IPS DF 19.7 (cell line): ENCODE measurements at regions not wholly inside any gene's neighbourhood (a gene's known extent, or its start where the extent isn't known, plus 50 kb on each side); places are given as distances from the start of the nearest gene placed in this dataset.

ENCODE experiments used
- DNase-seq: peaks from one replicate; pipeline ENCODE4 v3.0.0-alpha.2; 2013; ENCODE audit warnings: low read depth, low spot score

DNA sequence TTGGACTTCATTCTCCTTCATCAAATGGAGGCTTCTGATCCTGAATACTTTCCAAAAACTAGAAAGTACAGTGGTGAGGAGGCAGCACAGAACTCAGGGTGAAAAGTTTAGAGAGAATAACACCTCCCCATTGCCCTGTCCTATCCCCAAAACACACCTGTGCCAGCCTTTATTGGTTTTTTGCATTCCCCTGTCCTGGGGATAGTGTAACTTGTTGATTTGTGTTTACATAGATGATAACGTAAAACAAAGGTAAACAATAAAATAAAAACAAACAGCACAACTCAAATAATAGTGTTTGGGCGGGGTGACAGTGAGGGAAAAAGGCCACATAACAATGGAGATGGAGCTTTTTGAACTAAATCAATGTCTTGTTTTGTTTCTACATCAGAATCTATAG lies 1917.7 kb downstream of the TP53TG3F start:
- no peak for DNase-seq

DNA sequence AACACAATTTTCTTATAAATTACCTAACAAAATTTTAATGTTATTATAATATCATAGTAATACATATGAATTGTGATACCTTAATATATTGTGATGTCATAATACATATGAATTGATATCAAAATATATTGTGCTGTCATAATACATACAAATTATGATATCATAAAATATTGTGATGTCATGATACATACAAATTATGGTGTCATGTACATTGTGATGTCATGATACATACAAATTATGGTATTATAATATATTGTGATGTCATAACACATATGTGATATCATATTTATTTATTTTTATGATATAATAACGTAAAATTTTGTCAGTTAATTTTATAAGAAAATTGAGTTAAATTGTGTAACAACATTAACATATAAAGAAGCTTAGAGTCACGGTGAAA lies 1927.2 kb downstream of the TP53TG3F start:
- DNase-seq: no peak

DNA sequence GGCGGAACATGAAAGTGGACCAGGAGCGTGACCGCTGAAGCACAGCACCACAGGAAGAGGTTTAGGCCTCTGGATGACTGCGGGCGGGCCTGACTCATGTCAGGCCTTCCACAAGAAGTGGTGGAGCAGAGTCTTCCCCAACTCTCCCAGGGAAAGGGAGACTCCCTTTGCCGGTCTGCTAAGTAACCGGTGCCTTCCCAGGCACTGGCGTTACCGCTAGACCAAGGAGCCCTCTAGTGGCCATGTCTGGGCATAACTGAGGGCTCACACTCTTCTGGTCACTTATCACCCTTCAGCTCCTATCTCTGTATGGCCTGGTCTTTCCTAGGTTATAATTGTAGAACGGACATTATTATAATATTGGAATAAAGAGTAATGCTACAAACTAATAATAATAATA lies 1931.9 kb downstream of the TP53TG3F start:
- DNase-seq: peak; percentile 9

DNA sequence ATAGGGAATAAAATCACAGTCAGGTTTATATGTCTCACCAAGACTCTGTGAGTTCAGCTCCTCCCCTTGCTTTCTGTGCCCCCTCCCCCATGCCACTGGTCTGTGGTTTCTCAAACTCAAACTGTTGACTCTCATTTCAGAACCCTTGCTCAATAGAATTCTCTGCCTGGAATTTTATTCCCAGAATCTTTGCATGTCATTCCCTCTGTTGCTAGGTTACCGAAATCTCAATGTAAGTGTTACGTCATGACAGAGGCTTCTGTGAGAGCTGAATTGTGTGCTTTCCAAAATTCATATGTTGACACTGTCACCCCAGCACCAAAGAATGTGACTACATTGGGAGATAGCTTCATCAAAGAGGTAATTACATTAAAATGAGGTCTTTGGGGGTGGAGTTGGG lies 1938.8 kb downstream of the TP53TG3F start:
- no peak for DNase-seq

DNA sequence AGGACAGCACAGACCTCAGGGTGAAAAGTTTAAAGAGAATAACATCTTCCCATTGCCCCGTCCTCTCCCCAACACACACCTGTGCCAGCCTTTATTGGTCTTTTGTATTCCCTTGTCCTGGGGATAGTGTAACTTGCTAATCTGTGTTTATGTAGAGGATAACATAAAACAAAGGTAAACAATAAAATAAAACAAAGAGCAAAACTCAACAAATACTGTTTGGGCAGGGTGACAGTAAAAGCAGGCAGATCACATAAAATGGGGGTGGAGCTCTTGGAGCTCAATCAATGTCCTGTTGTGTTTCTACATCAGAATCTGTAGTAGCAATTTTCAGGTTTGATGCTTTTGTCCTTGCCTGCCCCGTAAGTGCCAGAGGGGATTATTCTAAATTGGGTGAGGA lies 1939.7 kb downstream of the TP53TG3F start:
- no peak for DNase-seq

DNA sequence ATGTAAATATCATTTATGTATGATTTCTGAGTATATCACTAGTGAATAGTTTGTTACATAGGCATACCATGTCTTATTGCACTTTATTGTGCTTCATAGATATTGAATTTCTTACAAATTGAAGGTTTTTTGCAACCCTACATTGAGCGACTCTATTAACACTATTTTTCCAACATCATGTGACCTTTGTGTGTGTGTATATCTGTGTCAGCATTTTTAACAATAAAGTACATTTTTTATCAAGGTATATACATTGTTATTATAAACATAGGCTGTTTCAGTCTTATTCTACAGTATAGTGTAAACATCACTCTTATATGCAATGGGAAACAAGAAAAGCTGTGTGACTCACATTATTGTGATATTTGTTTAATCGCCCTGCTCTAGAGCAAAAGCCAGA lies 1944.9 kb downstream of the TP53TG3F start:
- DNase-seq: no peak

DNA sequence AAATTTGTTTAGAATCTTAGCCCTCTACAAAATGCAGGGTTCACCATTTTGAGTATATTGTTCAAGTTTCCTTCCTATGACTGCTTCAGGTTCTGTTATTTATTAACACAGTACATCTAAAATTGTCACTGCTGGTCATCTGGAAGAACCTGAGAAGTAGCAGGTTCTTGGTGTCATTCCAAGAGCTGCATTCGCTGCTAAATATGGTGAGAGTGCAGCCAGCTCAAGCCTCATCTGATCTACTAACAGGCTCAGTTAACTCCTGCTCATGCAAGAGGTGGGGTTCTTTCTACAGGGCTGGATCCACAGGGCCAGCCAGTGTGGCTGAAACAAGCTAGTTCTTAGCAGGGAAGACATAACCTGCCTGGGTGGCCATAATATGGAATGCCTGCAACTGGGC lies 1946.1 kb downstream of the TP53TG3F start:
- no peak for DNase-seq

DNA sequence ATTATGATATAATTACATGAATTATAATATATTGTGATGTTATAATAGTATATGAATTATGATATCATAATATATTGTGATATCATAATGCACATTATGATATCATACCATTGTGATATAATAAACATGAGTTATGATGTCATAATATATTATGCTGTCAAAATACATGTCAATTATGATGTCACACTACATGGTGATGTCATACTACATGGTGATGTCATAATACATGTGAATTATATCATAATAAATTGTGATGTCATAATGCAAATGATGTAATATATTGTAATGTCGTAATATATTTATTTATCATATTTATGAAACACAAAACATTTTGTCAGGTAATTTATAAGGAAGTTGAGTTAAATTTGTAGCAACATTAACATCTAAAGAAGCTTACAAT lies 1950.1 kb downstream of the TP53TG3F start:
- DNase-seq: no peak

DNA sequence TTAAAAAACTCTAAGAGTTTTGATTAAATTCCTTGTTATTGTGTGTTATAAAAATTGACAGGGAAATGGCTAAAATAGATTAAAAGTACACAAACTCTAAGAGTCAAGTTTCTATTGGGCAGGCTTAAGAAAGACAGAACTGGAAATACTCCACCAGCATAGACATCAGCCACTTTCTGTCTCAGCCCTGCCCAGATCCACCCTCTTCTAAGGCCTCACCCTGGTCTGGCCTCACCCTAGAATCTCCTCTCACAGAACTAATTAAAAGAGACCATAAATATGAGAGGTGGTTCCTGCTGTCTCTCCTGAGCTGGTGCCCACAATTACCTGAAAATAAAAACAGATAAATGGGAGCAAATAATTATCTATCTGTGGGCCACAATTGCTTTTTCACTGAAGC lies 1951.0 kb downstream of the TP53TG3F start:
- DNase-seq: no peak

DNA sequence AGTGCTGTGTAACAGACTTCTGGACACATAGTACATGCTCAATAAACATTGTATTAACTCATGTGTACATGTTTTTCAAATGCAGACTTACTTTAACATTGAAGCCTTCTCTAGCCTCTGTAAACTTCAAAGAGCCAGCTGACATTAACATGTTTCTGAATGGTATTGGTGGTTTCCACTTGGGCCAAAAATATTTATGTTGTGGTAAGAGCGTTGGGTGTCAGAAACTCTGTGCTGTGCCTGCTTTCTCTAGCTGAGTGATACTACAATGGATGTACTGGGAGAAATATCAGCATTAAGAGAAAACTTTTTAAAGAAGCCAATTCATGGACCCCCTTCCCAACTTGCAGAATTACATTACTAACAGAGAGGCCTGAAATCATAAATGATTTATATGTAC lies 1951.7 kb downstream of the TP53TG3F start:
- no peak for DNase-seq

DNA sequence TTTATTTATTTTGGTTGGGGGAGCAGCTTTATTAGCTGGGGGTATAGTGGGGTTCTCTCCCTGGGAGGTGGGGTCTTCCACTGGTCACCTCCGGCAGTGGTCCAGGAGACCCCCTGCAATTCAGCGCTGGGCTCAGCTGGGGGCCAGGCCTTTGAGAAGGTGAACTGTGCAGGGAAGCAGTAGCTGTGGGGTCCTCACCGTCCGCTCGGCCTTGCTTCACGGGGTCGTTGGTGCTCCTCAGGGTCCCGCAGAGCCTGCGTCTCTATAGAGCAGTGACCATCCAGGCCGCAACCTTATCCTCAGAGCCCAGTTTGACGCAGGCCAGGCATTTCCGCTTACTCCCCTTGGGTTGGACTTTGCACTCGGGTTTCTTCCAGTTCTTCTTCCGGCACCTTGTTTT lies 1954.7 kb downstream of the TP53TG3F start:
- no peak for DNase-seq

DNA sequence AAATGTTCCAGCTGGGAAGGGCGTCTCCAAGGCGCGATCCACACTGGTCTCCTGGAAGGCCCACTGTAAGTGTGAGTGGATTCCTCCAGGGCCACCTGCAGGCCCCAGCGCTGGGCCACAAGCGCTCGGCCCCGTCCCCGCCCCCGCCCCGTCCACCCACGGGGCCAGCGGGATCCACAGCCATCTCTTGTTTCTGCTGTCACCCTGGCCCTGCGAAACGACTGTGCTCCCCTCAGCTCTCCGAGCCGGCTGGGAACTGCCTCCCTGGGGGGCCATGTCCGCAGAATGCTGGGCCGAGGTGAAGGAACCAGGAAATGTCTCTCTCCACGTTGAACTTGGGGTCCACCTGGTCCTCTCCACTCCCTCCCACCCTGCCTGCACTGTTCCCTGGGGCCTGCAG lies 1955.2 kb downstream of the TP53TG3F start:
- no peak for DNase-seq

DNA sequence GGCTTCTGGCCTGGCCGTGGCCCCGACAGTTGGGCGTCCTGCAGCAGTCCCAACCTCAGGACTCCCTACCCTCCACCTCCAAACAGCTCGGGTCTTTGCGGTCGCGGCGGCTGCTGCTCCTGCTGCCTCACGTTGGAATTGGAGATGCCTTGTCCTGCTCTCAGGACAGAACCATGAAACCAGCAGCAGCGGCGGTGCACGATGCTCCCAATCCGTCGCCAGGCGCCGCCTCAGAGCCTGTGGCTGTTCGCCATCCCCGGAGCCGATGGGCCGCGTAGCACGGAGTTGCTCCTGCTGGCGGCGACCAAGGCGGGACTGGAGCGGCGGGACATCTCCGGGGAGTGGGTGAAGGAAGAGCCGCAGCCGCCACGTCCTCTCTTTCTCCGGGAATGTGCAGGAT lies 1965.9 kb downstream of the TP53TG3F start:
- DNase-seq: no peak

DNA sequence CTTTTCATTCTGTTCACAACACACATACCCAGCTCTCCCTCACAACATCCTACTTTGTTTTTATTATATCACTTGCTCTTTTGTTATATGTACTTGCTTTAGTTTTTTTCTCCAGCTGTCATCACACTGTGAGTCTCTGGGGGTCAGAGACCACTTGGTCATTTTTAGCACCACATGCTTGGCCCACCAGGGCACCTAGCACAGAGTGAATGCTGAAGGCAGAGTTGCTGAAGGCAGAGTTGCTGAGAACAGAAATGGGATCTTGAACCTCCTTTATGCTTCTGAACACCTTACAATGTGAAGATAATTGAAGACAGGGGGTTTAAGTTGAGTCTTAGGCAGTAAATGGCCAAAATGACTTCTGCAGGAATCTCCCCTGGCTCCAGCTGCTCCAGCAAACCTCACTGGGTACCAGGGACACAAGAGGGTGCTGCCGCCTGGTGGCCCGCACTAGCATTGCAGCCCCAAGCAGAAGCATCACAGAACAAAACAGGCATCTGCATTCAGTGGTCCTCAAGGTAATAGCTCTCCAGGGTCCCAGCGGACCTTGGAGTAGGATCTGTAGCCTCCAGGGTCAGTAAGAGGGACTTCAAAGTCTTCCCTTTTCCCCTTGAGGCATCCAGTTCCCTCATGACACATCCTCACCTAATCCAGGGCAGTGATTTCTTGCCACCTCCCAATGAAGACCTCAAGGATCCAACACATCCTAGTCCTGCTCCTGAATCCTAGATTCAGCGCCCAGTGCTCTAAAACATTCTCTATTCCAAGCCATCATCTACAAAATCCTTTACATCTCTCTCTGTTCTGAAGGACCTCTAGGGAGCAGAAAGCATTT lies 1972.6 kb downstream of the TP53TG3F start:
- DNase-seq: no peak

DNA sequence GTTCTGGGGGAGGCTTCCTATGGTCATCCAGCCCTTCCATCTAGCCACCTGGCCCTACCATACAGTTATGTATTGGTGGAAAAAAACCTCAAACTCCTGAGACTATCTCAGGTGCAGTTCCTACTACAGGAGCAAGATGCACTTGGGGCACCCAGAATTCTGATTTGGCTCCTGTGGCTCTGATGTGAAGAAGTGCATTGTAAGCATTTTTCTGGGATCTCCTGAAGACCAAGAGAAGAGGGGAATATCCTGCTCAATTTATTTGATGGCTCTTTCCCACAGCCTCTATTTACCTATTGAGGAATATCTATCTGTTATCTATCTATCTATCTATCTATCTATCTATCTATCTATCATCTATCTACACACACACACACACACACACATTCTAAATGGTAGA lies 1981.5 kb downstream of the TP53TG3F start:
- no peak for DNase-seq

DNA sequence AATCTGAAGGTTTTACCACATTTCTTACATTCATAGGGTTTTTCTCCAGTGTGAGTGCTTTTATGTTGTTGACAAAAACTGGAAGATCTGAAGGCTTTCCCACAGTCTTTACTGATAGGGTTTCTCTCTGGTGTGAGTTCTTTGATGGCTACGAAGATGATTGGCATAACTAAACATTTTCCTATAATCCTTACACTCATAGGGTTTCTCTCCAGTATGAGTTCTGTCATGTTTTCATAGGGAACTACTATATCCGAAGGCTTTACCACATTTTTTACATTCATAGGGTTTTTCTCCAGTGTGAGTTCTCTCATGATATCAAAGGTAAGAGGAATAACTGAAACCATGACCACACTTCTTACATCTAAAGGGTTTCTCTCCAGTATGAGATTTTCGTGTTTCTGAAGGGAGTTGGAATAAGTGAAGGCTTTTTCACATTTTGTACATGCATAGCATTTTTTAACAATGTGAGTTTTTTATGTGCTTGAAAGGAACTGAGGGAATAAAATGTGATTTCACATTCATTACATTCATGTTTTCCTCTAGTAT lies 1987.7 kb downstream of the TP53TG3F start:
- no peak for DNase-seq

DNA sequence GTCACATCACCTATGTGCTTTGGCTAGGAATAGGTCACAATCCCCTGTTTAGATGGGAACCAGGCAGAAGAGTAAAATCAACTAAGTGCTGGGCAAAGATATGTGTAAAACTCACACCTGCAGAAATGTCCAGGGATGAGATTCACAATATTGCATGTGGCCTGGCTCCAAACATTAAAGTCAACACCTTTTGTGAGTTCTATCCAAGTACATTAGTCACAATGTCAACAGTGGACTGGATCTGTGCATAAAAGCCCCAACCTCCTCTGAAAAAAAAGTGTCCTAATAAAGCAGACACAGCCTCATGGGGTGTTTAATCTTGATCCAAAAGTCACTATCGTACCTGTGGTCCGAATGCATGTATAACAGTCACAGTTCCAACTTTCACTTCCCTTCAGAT lies 1990.3 kb downstream of the TP53TG3F start:
- DNase-seq: no peak

DNA sequence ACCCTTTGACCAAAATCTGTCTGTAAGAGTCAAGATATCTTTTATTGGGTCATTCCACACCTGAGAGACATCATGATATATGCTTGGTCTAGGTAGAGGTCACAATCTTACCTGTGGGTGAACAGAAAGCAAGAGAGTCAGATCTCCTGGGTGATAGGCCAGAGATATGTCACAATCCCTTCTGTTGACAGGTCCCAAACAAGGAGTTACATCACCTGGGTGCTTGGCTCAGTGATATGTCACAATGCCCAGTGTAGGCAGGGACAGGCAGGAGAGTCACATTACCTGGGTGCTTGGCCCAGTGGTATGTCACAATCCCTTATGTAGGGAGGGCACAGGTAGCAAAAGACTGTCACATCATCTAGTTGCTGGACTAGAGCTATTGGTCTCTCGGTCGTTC lies 1991.2 kb downstream of the TP53TG3F start:
- DNase-seq: no peak

DNA sequence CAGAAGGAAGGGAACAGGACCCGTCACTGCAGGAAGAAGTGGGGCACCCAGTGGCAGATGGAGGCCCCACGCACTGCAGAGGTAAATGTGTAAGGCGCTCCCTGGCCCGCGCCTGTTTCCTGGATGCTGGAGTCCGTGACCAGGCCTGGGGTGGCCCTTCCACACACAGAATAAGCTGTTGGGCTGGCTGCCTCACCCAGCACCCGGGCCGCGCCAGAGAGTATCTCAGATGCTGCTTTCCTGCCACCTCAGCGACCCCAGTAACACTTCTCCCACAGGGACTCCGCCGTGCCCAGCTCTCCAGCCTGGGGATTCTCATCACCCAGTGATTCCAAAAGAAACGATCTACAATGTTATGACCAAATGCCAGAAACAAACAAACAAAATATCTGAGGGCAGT lies 1993.1 kb downstream of the TP53TG3F start:
- no peak for DNase-seq

DNA sequence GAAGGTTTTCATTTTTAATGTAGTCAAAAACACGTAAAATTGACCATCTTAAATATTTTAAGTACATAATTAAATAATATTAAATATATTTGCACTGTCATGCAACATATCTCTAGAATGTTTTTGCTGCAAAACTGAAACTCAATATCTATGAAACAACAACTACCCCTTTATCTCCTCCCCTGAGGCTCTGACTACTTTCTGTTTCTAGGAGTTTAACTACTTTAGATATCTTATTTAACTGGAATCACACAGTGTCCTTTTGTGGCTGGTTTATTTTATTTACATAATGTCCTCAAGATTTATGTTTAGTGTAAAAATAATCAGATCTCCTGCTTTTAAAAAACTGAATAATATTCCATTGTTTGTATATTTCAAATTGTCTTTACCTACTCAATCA lies 2003.9 kb downstream of the TP53TG3F start:
- DNase-seq: no peak

DNA sequence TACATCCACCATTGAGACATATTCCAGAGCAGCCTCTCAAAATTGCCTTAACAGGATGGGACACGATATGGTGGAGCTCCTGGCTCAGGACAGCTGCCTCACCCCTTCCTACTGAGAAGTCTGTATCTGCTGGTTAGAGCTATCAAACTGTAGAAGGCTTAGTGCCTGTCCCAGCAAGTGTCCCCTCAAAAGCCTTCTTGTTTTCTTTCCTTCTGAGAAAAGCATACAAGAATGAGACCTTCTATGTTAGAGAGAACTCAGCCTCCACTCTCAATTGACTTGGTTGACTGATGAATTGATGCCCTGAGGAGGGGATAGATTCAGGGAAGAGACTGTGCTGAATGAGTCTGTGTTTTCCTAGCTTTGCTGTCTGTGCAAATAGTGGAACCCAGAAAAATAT lies 2020.9 kb downstream of the TP53TG3F start:
- DNase-seq: no peak

DNA sequence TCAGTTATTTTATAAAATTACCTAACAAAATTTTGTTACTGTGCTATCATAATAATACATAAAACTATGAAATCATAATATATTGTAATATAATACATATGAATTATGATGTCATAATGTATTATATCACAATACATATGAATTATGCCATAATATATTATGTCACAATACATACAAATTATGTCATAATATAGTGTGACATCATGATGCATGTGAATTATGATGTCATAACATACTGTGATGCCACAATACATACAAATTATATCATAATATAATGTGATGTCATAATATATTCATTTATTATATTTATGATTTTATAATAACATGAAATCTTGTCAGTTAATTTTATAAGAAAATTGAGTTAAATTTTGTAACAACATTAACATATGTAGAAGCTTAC lies 2021.6 kb downstream of the TP53TG3F start:
- DNase-seq: no peak

DNA sequence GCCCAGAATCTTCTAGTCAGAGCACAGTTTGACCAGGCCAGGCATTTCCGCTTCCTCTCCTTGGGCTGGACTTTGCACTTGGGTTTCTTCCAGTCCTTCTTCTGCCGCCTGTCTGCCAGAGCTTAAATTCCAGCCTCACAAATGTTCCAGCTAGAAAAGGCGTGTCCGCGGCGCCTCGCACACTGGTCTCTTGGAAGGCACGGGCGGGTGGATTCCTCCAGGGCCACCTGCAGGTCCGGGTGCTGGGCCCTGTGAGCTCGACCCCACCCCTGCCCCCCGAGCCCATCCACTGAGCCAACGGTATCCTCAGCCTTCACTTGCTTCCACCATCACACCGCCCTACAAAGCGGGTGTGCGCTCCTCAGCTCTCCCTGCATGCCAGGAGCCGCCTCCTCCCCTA lies 2026.5 kb downstream of the TP53TG3F start:
- DNase-seq: no peak

DNA sequence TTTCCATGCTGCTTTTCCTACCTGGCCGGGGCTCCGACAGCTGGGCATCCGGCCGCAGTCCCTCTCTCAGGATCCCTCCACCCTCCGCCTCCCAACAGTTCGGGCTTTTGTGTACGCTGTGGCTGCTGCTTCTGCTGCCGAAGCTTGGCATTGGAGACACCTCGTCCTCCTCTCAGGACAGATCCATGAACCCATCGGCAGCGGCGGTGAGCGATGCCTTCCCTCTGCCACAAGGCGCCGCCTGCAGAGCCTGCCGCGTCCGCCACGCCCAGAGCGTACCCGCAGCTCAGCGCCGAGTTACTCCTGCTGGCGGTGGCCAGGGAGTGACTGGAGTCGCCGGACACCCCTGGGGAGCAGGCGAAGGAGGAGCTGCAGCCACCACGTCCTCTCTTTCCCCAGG lies 2032.8 kb downstream of the TP53TG3F start:
- no peak for DNase-seq
